ENCODE measurements at regions not wholly inside any gene's neighbourhood (a gene's known extent, or its start where the extent isn't known, plus 50 kb on each side); places are given as distances from the start of the nearest gene placed in this dataset.
A peak's percentile ranks its signal among the peaks of the same experiment; 100 is the strongest.

GRCh38 chr20:58111310-58112016 lies 117.0 kb downstream of the ANKRD60 start:
- DNase-seq (ENCODE audit: low read depth in 4 of 4, low spot score in 1 of 4), result no peak

- no peak for DNase-seq (ENCODE audit: low read depth in 4 of 4, low spot score in 1 of 4)
Measured at GRCh38 chr20:58109918-58110635, 118.4 kb downstream of the ANKRD60 start.

- DNase-seq (ENCODE audit: low read depth in 4 of 4, low spot score in 1 of 4), result no peak
Measured at GRCh38 chr20:58109126-58109880, 119.2 kb downstream of the ANKRD60 start.

GRCh38 chr20:58107533-58107932 lies 120.9 kb downstream of the ANKRD60 start:
- no peak for DNase-seq (ENCODE audit: low read depth in 4 of 4, low spot score in 1 of 4)

GRCh38 chr20:58106143-58106750 lies 122.2 kb downstream of the ANKRD60 start:
- DNase-seq (ENCODE audit: low read depth in 4 of 4, low spot score in 1 of 4), result no peak

GRCh38 chr20:58103961-58104360 lies 124.5 kb downstream of the ANKRD60 start:
- DNase-seq (ENCODE audit: low read depth in 4 of 4, low spot score in 1 of 4), result no peak

GRCh38 chr20:58103517-58103904 lies 124.9 kb downstream of the ANKRD60 start:
- no peak for DNase-seq (ENCODE audit: low read depth in 4 of 4, low spot score in 1 of 4)

GRCh38 chr20:58102744-58103516 lies 125.5 kb downstream of the ANKRD60 start:
- DNase-seq (ENCODE audit: low read depth in 4 of 4, low spot score in 1 of 4), result peak in 2 of 4 experiments; percentile 26 to 45

- no peak for DNase-seq (ENCODE audit: low read depth in 4 of 4, low spot score in 1 of 4)
Measured at GRCh38 chr20:58102261-58102660, 126.2 kb downstream of the ANKRD60 start.

GRCh38 chr20:58100731-58101356 lies 127.6 kb downstream of the ANKRD60 start:
- no peak for DNase-seq (ENCODE audit: low read depth in 4 of 4, low spot score in 1 of 4)

- no peak for DNase-seq (ENCODE audit: low read depth in 4 of 4, low spot score in 1 of 4)
Measured at GRCh38 chr20:58099956-58100730, 128.3 kb downstream of the ANKRD60 start.

- DNase-seq (ENCODE audit: low read depth in 4 of 4, low spot score in 1 of 4), result no peak
Measured at GRCh38 chr20:58099291-58099935, 129.0 kb downstream of the ANKRD60 start.

- DNase-seq (ENCODE audit: low read depth in 4 of 4, low spot score in 1 of 4), result no peak
Measured at GRCh38 chr20:58098571-58098970, 129.9 kb downstream of the ANKRD60 start.

GRCh38 chr20:58097943-58098342 lies 130.5 kb downstream of the ANKRD60 start:
- no peak for DNase-seq (ENCODE audit: low read depth in 4 of 4, low spot score in 1 of 4)

- DNase-seq (ENCODE audit: low read depth in 4 of 4, low spot score in 1 of 4), result no peak
Measured at GRCh38 chr20:58097429-58097828, 131.0 kb downstream of the ANKRD60 start.

- DNase-seq (ENCODE audit: low read depth in 4 of 4, low spot score in 1 of 4), result no peak
Measured at GRCh38 chr20:58096880-58097423, 131.5 kb downstream of the ANKRD60 start.

- DNase-seq (ENCODE audit: low read depth in 4 of 4, low spot score in 1 of 4), result no peak
Measured at GRCh38 chr20:58094698-58095097, 133.8 kb downstream of the ANKRD60 start.

- no peak for DNase-seq (ENCODE audit: low read depth in 4 of 4, low spot score in 1 of 4)
Measured at GRCh38 chr20:58094160-58094559, 134.3 kb downstream of the ANKRD60 start.

GRCh38 chr20:58092871-58093270 lies 135.6 kb downstream of the ANKRD60 start:
- no peak for DNase-seq (ENCODE audit: low read depth in 4 of 4, low spot score in 1 of 4)

All from stimulated activated CD4-positive, alpha-beta T cell treated with anti-CD3 and anti-CD28 coated beads, Interleukin-1b, Interleukin-23, amount 100 ng/mL, for 24 hours (primary cell).